Liver (tissue), 8 donors: ENCODE measurements at regions not wholly inside any gene's neighbourhood (a gene's known extent, or its start where the extent isn't known, plus 50 kb on each side); places are given as distances from the start of the nearest gene placed in this dataset.

Source experiments
- DNase-seq: peaks from one replicate; pipeline ENCODE4 v3.0.0-alpha.2; 2017; ENCODE audit warnings: low spot score
- H3K27ac ChIP-seq, 2 donors: one replicate each; pipeline ENCODE4 v1.7.0; 2013; ENCODE audit warnings: inconsistent platforms in 2 of 2, low read length in 2 of 2, control low read depth in 1 of 2, low read depth in 1 of 2, mild to moderate bottlenecking in 1 of 2
- H3K27me3 ChIP-seq, 4 donors: one replicate each; pipeline versions ENCODE4 v1.6.1 to v1.7.0; 2013; ENCODE audit warnings: low read length in 3 of 4, inconsistent platforms in 1 of 4, mild to moderate bottlenecking in 1 of 4, moderate library complexity in 1 of 4; ENCODE audit not compliant: control insufficient read depth in 4 of 4, insufficient read depth in 4 of 4
- H3K36me3 ChIP-seq, 4 donors: one replicate each; pipeline versions ENCODE4 v1.6.1 to v1.7.0; 2013; ENCODE audit warnings: low read length in 3 of 4, mild to moderate bottlenecking in 3 of 4, low read depth in 1 of 4, moderate library complexity in 1 of 4; ENCODE audit not compliant: control insufficient read depth in 4 of 4, insufficient read depth in 3 of 4
- H3K4me1 ChIP-seq, 4 donors: one replicate each; pipeline versions ENCODE4 v1.6.1 to v1.7.0; 2013; ENCODE audit warnings: low read length in 3 of 4, mild to moderate bottlenecking in 3 of 4, moderate library complexity in 1 of 4; ENCODE audit not compliant: control insufficient read depth in 4 of 4, insufficient read depth in 4 of 4
- H3K4me3 ChIP-seq, 3 donors: one replicate each; pipeline versions ENCODE4 v1.6.1 to v1.7.0; 2013; ENCODE audit warnings: low read length in 3 of 3, control low read depth in 1 of 3, low read depth in 1 of 3, mild to moderate bottlenecking in 1 of 3
- H3K9ac ChIP-seq, 2 donors: one replicate each; pipeline ENCODE4 v1.7.0; 2013; ENCODE audit warnings: low read length in 2 of 2, mild to moderate bottlenecking in 2 of 2, moderate library complexity in 2 of 2, control low read depth in 1 of 2, low read depth in 1 of 2
- H3K9me3 ChIP-seq, 4 donors: one replicate each; pipeline versions ENCODE4 v1.6.1 to v1.7.0; 2013; ENCODE audit warnings: low read length in 3 of 4; ENCODE audit not compliant: control insufficient read depth in 4 of 4
- ATF3 ChIP-seq: IDR thresholded peaks from 2 replicates; pipeline ENCODE4 v1.6.1; 2016; ENCODE audit warnings: antibody characterized with exemption
- CTCF ChIP-seq: fragments of 150-350 bp; IDR thresholded peaks from 2 replicates; pipeline ENCODE4 v1.5.1; 2017; ENCODE audit warnings: improper control_type of control experiment, low read depth, low read length; ENCODE audit not compliant: missing input control
- EGR1 ChIP-seq, 2 donors: IDR thresholded peaks; 2 replicates each; pipeline ENCODE4 v1.6.1; 2016 to 2018; ENCODE audit warnings: antibody characterized with exemption in 2 of 2, low read depth in 2 of 2
- FOXA1 ChIP-seq: IDR thresholded peaks from 2 replicates; pipeline ENCODE4 v1.6.1; 2016; ENCODE audit warnings: antibody characterized with exemption
- FOXA2 ChIP-seq: IDR thresholded peaks from 2 replicates; pipeline ENCODE4 v1.6.1; 2016; ENCODE audit warnings: antibody characterized with exemption
- GABPA ChIP-seq, 2 donors: IDR thresholded peaks in 1 of 2; conservative IDR thresholded peaks in 1 of 2; 2 replicates each; pipeline ENCODE4 v1.6.1; 2016; ENCODE audit warnings: antibody characterized with exemption in 2 of 2, mild to moderate bottlenecking in 1 of 2, moderate library complexity in 1 of 2
- HNF4A ChIP-seq, 2 donors: conservative IDR thresholded peaks; 2 replicates each; pipeline ENCODE4 v1.6.1; 2016; ENCODE audit warnings: antibody characterized with exemption in 2 of 2, mild to moderate bottlenecking in 2 of 2
- HNF4G ChIP-seq: IDR thresholded peaks from 2 replicates; pipeline ENCODE4 v1.6.1; 2016; ENCODE audit warnings: antibody characterized with exemption
- JUND ChIP-seq, 2 donors: IDR thresholded peaks; 2 replicates each; pipeline ENCODE4 v1.6.1; 2016; ENCODE audit warnings: antibody characterized with exemption in 2 of 2
- MAX ChIP-seq: IDR thresholded peaks from 2 replicates; pipeline ENCODE4 v1.6.1; 2016; ENCODE audit warnings: antibody characterized with exemption
- NR2F2 ChIP-seq: IDR thresholded peaks from 2 replicates; pipeline ENCODE4 v1.6.1; 2016; ENCODE audit warnings: antibody characterized with exemption
- RAD21 ChIP-seq, 2 donors: IDR thresholded peaks; 2 replicates each; pipeline ENCODE4 v1.6.1; 2016; ENCODE audit warnings: antibody characterized with exemption in 2 of 2, mild to moderate bottlenecking in 2 of 2
- REST ChIP-seq: IDR thresholded peaks from 2 replicates; pipeline ENCODE4 v1.6.1; 2016; ENCODE audit warnings: antibody characterized with exemption, mild to moderate bottlenecking
- RXRA ChIP-seq, 2 donors: IDR thresholded peaks; 2 replicates each; pipeline ENCODE4 v1.6.1; 2017 to 2018; ENCODE audit warnings: antibody characterized with exemption in 2 of 2, mild to moderate bottlenecking in 1 of 2
- SP1 ChIP-seq: IDR thresholded peaks from 2 replicates; pipeline ENCODE4 v1.6.1; 2018; ENCODE audit warnings: antibody characterized with exemption, mild to moderate bottlenecking
- TAF1 ChIP-seq: conservative IDR thresholded peaks from 2 replicates; pipeline ENCODE4 v1.6.1; 2016; ENCODE audit warnings: antibody characterized with exemption, mild to moderate bottlenecking
- YY1 ChIP-seq: IDR thresholded peaks from 2 replicates; pipeline ENCODE4 v1.6.1; 2016; ENCODE audit warnings: antibody characterized with exemption, mild to moderate bottlenecking
- ZBTB33 ChIP-seq: IDR thresholded peaks from 2 replicates; pipeline ENCODE4 v1.6.1; 2016; ENCODE audit warnings: antibody characterized with exemption
- WGBS: extraction: QIAGEN DNeasy Blood & Tissue Kit; methylation state at CpG from one replicate; pipeline ENCODE4 v1.1.7; 2013; 5-methylcytosine and 5-hydroxymethylcytosine counted together
- donor health status: healthy.
- donor health status: healthy.
- donor health status: healthy.
- donor health status: healthy.
- donor health status: healthy.

GRCh38 chr14:53571641-53572328 is 384.8 kb downstream of the BMP4 start:
- H3K4me1 ChIP-seq: no peaks in the 10 kb centered on the region
- no peaks in the 10 kb centered on the region for H3K9me3 ChIP-seq
- H3K27ac ChIP-seq: no peak overlapping the region
- no peaks in the 10 kb centered on the region for H3K36me3 ChIP-seq
- 70% methylated on average over 5 of the region's 5 CpGs for WGBS
- no peak for DNase-seq
- peaks cover 0 to 3% (median 0%) of the 10 kb centered on the region in 4 donors for H3K27me3 ChIP-seq
- no peak overlapping the region for H3K4me3 ChIP-seq
- TF ChIP-seq YY1 (no peak), EGR1 (IDR thresholded peaks at IDR 0.05; ENCODE audit: low read depth in 2 of 2) (no peak), RXRA (IDR thresholded peaks at IDR 0.05) (no peak), HNF4G (no peak), GABPA (IDR thresholded peaks at IDR 0.05 in 1 of 2, conservative IDR thresholded peaks at IDR 0.05 in 1 of 2) (no peak), ATF3 (no peak), FOXA1 (no peak), ZBTB33 (no peak), HNF4A (conservative IDR thresholded peaks at IDR 0.05) (no peak), JUND (IDR thresholded peaks at IDR 0.05) (no peak), RAD21 (IDR thresholded peaks at IDR 0.05) (no peak), TAF1 (no peak), CTCF (no peak), SP1 (no peak), MAX (no peak), NR2F2 (no peak), REST (no peak), FOXA2 (no peak)
- no peak overlapping the region for H3K9ac ChIP-seq
